ENCODE measurements at regions not wholly inside any gene's neighbourhood (a gene's known extent, or its start where the extent isn't known, plus 50 kb on each side); places are given as distances from the start of the nearest gene placed in this dataset.

- TF ChIP-seq KLF5 (IDR thresholded peaks at IDR 0.05; ENCODE audit: partially characterized antibody) (no peak), HCFC1 (IDR thresholded peaks at IDR 0.05; ENCODE audit: low read length) (no peak), BHLHE40 (IDR thresholded peaks at IDR 0.05; ENCODE audit: borderline replicate concordance in 1 of 2, low read depth in 2 of 2, low read length in 1 of 2) (no peak; a peak in 1 of 4 replicates)
These were observed 458.8 kb downstream of the SETBP1 start (continued) for GRCh38 chr18:45139478-45139877.

GRCh38 chr18:45142868-45143267, 462.2 kb downstream of the SETBP1 start:
- no peak overlapping the region for H2AFZ ChIP-seq (ENCODE audit: control insufficient read depth, low read depth, low read length)
- H3K36me3 ChIP-seq (ENCODE audit: control insufficient read depth in 2 of 2, insufficient read depth in 2 of 2, low read length in 1 of 2): no peaks in the 10 kb centered on the region
- TF ChIP-seq BACH1 (IDR thresholded peaks at IDR 0.05; ENCODE audit: borderline replicate concordance): no peak
- TF ChIP-seq SMARCA5 (IDR thresholded peaks at IDR 0.05): no peak
- no peak for TF ChIP-seq NR2C2 (IDR thresholded peaks at IDR 0.05; ENCODE audit: borderline replicate concordance, control insufficient read depth, insufficient read length, low read depth)
- no peak for TF ChIP-seq ZNF384 (IDR thresholded peaks at IDR 0.05; ENCODE audit: borderline replicate concordance, low read depth, low read length)
- TF ChIP-seq ELK1 (IDR thresholded peaks at IDR 0.05; ENCODE audit: low read depth, low read length): no peak
- no peak for TF ChIP-seq ATF2 (IDR thresholded peaks at IDR 0.05; ENCODE audit: low read length)
- TF ChIP-seq SKIL (IDR thresholded peaks at IDR 0.05; ENCODE audit: low read depth, poor library complexity, severe bottlenecking): no peak
- TF ChIP-seq USF2 (IDR thresholded peaks at IDR 0.05; ENCODE audit: borderline replicate concordance, low read depth, low read length): no peak
- TF ChIP-seq GABPA (IDR thresholded peaks at IDR 0.05; ENCODE audit: low read depth): no peak
- no peak for TF ChIP-seq PML (IDR thresholded peaks at IDR 0.05; ENCODE audit: low read length)
- TF ChIP-seq JUNB (IDR thresholded peaks at IDR 0.05): no peak
- ATAC-seq (no peak), DNase-seq (ENCODE audit: low read depth, low spot score) (no peak), FAIRE-seq (no peak)
- no peak overlapping the region for H3K4me3 ChIP-seq
- no peak overlapping the region for H3K4me2 ChIP-seq (ENCODE audit: control insufficient read depth, insufficient read depth)
- BruUV-seq (replicated peaks): no TSS peak
- no peak overlapping the region for H3K9ac ChIP-seq (ENCODE audit: control insufficient read depth, insufficient read depth, low read length)
- H3K79me2 ChIP-seq (ENCODE audit: control insufficient read depth, insufficient read depth, low read length): no peaks in the 10 kb centered on the region
- H3K27ac ChIP-seq (ENCODE audit: control insufficient read depth, insufficient read depth): no peak overlapping the region
- 0% methylated on average over 1 of the region's 1 CpG for WGBS (ENCODE audit: insufficient coverage, insufficient replicate concordance, low lambda C conversion rate, missing lambda C conversion rate)
- ChIA-PET RAD21 (ENCODE audit: unreplicated experiment) (no interaction called here), CTCF (interaction anchor here (0.5 to 2.0 kb wide), 3 partner anchors 11 to 816 kb away, joined by 3 to 4 read pairs (median 4); no protein-coding TSS in a partner anchor), POLR2A (no interaction called here), SMC1A (ENCODE audit: uncharacterized antibody, unreplicated experiment) (interaction anchor here (1.0 to 1.3 kb wide), 4 partner anchors 14 to 129 kb away, joined by 3 to 4 read pairs (median 3); no protein-coding TSS in a partner anchor)
- H4K20me1 ChIP-seq (ENCODE audit: control insufficient read depth, insufficient read depth): no peaks in the 10 kb centered on the region
- in situ Hi-C loops (cut with MboI) (no loop called here), intact Hi-C loops (cut with micrococcal nuclease; ENCODE audit: unreplicated experiment) (no loop called here)
- no peaks in the 10 kb centered on the region; the same call in 2 of the 3 replicates for H3K9me3 ChIP-seq (replicated peaks; ENCODE audit: control insufficient read depth, insufficient read depth, low read length)
- H3K27me3 ChIP-seq (replicated peaks in 1 of 2; ENCODE audit: control insufficient read depth in 2 of 2, insufficient read depth in 2 of 2, low read length in 1 of 2): no peaks in the 10 kb centered on the region
- H3K4me1 ChIP-seq (ENCODE audit: control insufficient read depth, insufficient read depth, low read length): no peaks in the 10 kb centered on the region

Data from GM12878 (cell line).